ENCODE measurements at regions not wholly inside any gene's neighbourhood (a gene's known extent, or its start where the extent isn't known, plus 50 kb on each side); places are given as distances from the start of the nearest gene placed in this dataset.

DNA sequence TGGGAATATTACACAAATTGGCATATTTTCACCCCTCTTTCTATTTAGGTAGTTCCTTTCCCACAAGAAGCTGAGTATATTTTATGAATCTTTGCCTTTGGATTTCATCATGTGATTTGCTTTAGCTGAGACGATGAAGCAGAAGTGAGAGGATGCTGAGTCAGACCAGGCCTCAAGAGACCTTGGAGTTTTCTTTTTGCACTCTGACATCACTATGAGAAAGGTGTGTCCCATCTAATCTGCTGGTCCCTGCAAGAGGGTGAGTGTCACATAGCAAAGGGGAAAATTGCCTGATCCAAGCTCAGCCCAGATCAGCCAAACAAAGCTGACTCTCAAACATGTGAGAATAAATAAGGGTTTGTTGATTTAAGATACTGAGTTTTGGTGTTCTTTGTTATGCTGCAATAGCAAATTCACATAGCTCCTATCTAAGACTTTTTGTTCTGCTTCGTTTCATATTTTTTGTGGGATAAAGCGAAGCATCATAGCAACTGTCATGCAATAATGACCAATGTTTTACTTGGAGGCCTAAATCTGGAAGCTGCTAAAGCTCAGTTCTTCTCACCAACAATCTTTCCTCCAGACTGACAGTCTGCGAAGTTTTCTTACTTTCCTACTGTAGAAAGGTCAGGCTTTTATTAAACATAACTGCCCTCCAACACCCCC is 176.9 kb downstream of the PDHA2 start:
- TF ChIP-seq POLR2A (IDR thresholded peaks at IDR 0.05): no peak
- TF ChIP-seq, protein P1, sequence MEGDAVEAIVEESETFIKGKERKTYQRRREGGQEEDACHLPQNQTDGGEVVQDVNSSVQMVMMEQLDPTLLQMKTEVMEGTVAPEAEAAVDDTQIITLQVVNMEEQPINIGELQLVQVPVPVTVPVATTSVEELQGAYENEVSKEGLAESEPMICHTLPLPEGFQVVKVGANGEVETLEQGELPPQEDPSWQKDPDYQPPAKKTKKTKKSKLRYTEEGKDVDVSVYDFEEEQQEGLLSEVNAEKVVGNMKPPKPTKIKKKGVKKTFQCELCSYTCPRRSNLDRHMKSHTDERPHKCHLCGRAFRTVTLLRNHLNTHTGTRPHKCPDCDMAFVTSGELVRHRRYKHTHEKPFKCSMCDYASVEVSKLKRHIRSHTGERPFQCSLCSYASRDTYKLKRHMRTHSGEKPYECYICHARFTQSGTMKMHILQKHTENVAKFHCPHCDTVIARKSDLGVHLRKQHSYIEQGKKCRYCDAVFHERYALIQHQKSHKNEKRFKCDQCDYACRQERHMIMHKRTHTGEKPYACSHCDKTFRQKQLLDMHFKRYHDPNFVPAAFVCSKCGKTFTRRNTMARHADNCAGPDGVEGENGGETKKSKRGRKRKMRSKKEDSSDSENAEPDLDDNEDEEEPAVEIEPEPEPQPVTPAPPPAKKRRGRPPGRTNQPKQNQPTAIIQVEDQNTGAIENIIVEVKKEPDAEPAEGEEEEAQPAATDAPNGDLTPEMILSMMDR (IDR thresholded peaks at IDR 0.05): no peak
